Testis (tissue), 2 donors: ENCODE measurements at regions not wholly inside any gene's neighbourhood (a gene's known extent, or its start where the extent isn't known, plus 50 kb on each side); places are given as distances from the start of the nearest gene placed in this dataset.

Experiments
- DNase-seq: peaks from one replicate; pipeline ENCODE4 v3.0.0-alpha.2; 2019
- H3K27ac ChIP-seq, 2 donors: fragments of 200-600 bp; sonication (generic); one replicate each; pipeline ENCODE4 v1.5.1; 2019
- H3K27me3 ChIP-seq: fragments of 200-600 bp; sonication (generic); one replicate; pipeline ENCODE4 v1.5.1; 2019
- H3K36me3 ChIP-seq: fragments of 200-600 bp; sonication (generic); one replicate; pipeline ENCODE4 v1.5.1; 2017; ENCODE audit warnings: low read depth; ENCODE audit errors: missing control alignments
- H3K4me1 ChIP-seq: fragments of 200-600 bp; sonication (generic); one replicate; pipeline ENCODE4 v1.5.1; 2019
- H3K4me3 ChIP-seq, 2 donors: fragments of 200-600 bp; sonication (generic); one replicate each; pipeline ENCODE4 v1.5.1; 2017 to 2019
- H3K9me3 ChIP-seq: fragments of 200-600 bp; sonication (generic); one replicate; pipeline ENCODE4 v1.5.1; 2017
- POLR2A ChIP-seq: fragments of 450-650 bp; IDR thresholded peaks from one replicate; pipeline ENCODE4 v1.6.1; 2017; ENCODE audit warnings: antibody characterized with exemption, mild to moderate bottlenecking, moderate library complexity
- WGBS, 2 donors: methylation state at CpG; one replicate each; pipeline ENCODE4 v1.1.5; 2018; 5-methylcytosine and 5-hydroxymethylcytosine counted together
- intact Hi-C: fragments of 100-400 bp; cut with DNase I; formaldehyde crosslinking; loops from one replicate; pipeline ENCODE4 v1.15.1; 2023; ENCODE audit warnings: low total_unique reads
- TF ChIP-seq, protein P1 (sequence below), 3 experiments: fragments of 450-650 bp in 2 of 3; fragments of 200-600 bp in 1 of 3; sonication (generic) in 1 of 3; IDR thresholded peaks; one replicate each; pipeline ENCODE4 v1.5.1; 2016 to 2019; ENCODE audit warnings: antibody characterized with exemption in 3 of 3, mild to moderate bottlenecking in 2 of 3, moderate library complexity in 1 of 3

DNA sequence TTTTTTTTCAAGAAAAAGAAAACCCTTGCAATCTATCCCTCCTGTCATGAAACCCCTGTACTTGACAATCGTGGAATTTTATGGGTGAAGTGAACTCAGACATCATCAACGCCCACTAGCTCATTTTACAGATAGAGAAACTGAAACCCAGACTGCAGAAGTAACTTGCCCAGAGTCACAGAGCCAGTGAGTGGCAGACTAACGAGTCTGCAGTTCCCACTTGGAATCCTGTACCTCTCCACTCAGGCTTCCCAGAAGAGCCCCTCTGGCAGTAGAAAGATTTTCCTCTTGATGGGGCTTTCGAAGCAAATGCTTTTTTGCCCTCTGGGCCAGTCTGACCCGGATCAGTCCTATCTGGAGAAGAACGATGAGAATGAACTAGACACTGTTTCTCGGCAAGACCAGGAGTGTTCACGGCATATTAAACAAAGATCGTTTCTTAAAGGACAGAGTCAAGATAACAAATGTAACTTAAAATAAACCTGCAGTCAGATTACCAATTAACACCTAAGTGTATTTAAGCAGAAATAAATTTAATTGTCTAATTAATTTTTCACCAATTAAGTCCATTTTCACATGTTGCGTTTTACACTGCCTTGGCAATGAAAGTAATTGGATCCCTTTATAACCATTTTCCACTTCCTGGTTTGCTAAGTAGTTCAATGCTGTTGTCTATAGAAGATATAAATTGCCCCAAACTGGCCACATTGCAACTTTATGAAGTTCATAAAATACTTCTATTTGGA lies 61.3 kb upstream of the CREB3L1 start:
- no peaks in the 10 kb centered on the region for H3K27me3 ChIP-seq
- TF ChIP-seq POLR2A: no peak
- TF ChIP-seq, protein P1, sequence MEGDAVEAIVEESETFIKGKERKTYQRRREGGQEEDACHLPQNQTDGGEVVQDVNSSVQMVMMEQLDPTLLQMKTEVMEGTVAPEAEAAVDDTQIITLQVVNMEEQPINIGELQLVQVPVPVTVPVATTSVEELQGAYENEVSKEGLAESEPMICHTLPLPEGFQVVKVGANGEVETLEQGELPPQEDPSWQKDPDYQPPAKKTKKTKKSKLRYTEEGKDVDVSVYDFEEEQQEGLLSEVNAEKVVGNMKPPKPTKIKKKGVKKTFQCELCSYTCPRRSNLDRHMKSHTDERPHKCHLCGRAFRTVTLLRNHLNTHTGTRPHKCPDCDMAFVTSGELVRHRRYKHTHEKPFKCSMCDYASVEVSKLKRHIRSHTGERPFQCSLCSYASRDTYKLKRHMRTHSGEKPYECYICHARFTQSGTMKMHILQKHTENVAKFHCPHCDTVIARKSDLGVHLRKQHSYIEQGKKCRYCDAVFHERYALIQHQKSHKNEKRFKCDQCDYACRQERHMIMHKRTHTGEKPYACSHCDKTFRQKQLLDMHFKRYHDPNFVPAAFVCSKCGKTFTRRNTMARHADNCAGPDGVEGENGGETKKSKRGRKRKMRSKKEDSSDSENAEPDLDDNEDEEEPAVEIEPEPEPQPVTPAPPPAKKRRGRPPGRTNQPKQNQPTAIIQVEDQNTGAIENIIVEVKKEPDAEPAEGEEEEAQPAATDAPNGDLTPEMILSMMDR (IDR thresholded peaks at IDR 0.05): no peak
- no peak for DNase-seq
- no peaks in the 10 kb centered on the region for H3K4me1 ChIP-seq
- intact Hi-C loops: loop anchor here (10.0 kb wide), 1 partner anchor 81 kb away; no protein-coding TSS in a partner anchor
- H3K27ac ChIP-seq: no peak overlapping the region
- 56% methylated on average over 10 of the region's 10 CpGs for WGBS, 2 donors
- no peaks in the 10 kb centered on the region for H3K36me3 ChIP-seq
- no peaks in the 10 kb centered on the region for H3K9me3 ChIP-seq
- H3K4me3 ChIP-seq: no peak overlapping the region

DNA sequence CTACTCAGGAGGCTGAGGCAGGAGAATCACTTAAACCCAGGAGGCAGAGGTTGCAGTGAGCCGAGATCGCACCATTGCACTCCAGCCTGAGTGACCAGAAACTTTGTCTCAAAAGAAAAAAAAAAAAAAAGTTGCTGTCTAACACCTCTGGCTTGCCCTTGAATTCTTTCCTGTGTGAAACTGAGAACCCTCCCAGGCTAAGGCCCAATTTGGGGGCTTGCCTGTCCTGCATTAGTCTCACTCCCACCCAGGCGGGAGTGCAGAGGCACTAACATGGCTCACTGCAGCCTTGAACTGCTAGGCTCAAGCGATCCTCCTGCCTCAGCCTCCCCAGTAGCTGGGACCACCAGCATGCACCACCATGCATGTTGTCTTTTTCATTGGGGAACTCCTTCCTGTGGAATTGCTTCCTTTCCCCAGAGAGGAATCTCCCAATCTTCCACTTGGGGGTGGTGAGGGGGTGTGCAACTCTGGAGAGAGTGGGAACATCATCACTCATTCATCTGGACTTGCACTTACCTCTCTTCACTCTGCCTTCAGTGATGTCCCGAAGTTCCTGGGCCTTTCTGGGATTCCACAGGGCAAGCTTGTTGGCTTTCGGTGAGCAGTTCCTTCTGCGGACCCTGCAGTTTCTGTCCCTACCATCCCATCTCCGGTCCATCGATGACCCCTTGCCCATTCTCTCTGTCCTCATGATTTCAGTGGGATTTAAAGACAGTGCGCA lies 62.1 kb upstream of the CREB3L1 start:
- no peak for TF ChIP-seq POLR2A
- TF ChIP-seq, protein P1 (IDR thresholded peaks at IDR 0.05): no peak
- 94 to 95% methylated on average over 10 of the region's 10 CpGs for WGBS, 2 donors
- no peak for DNase-seq
- intact Hi-C loops: loop anchor here (10.0 kb wide), 1 partner anchor 81 kb away; no protein-coding TSS in a partner anchor
- Histone ChIP-seq H3K4me1 (no peaks in the 10 kb centered on the region), H3K27me3 (no peaks in the 10 kb centered on the region), H3K36me3 (no peaks in the 10 kb centered on the region), H3K9me3 (no peaks in the 10 kb centered on the region), H3K4me3 (no peak overlapping the region), H3K27ac (no peak overlapping the region)

DNA sequence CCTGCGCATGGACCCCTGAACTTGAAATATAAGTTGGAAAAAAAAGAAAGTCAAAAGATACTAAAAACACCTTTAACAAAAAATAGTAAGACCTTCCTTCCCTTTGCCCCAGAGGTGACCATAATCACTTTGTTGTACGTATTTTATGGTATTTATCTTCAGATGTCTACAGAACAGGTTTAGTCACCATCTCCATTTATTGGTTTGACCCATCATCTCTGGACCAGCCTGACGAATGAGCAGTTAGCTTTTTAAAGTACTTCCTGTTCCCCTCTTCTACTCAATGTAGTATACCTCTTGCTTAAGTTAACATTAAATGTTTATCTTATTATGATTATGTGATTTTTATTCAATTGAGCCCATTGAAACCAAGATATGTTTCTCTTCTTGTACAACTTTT lies 64.7 kb upstream of the CREB3L1 start:
- intact Hi-C loops: loop anchor here (10.0 kb wide), 1 partner anchor 78 kb away; no protein-coding TSS in a partner anchor

DNA sequence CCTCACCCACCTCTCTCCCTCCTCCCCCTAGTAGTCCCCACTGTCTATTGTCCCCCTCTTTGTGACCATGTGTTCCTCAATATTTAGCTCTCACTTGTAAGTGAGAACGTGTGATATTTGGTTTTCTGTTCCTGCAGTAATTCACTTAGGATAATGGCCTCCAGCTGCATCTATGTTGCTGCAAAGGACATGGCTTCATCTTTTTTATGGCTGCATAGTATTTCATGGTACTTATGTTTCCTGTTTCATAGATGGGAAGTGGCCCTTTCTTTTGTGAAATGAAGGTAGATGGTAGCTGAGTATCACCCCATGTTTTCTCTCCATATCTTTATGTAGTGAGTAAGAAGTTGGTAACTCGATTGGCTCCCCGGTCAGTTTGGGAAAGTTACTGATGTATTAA lies 66.6 kb upstream of the CREB3L1 start:
- Histone ChIP-seq H3K4me3 (no peak overlapping the region), H3K27me3 (no peaks in the 10 kb centered on the region), H3K27ac (no peak overlapping the region), H3K36me3 (no peaks in the 10 kb centered on the region), H3K9me3 (no peaks in the 10 kb centered on the region), H3K4me1 (no peaks in the 10 kb centered on the region)
- intact Hi-C loops: loop anchor here (10.0 kb wide), 1 partner anchor 76 kb away; no protein-coding TSS in a partner anchor
- WGBS, 2 donors: 81 to 91% methylated on average over 3 of the region's 3 CpGs
- no peak for DNase-seq
- TF ChIP-seq, protein P1 (IDR thresholded peaks at IDR 0.05): no peak
- TF ChIP-seq POLR2A: no peak

More for the DNA sequence above, 64.7 kb upstream of the CREB3L1 start:
- no peaks in the 10 kb centered on the region for H3K9me3 ChIP-seq
- no peak overlapping the region for H3K4me3 ChIP-seq
- no peak for DNase-seq
- H3K36me3 ChIP-seq: no peaks in the 10 kb centered on the region
- TF ChIP-seq, protein P1 (IDR thresholded peaks at IDR 0.05): no peak
- TF ChIP-seq POLR2A: no peak
- no peak overlapping the region for H3K27ac ChIP-seq
- no peaks in the 10 kb centered on the region for H3K27me3 ChIP-seq
- no peaks in the 10 kb centered on the region for H3K4me1 ChIP-seq
- 85 to 91% methylated on average over 3 of the region's 3 CpGs for WGBS, 2 donors
